ENCODE measurements at regions not wholly inside any gene's neighbourhood (a gene's known extent, or its start where the extent isn't known, plus 50 kb on each side); places are given as distances from the start of the nearest gene placed in this dataset.

- BruUV-seq (replicated peaks): no TSS peak
- Mint-ChIP-seq H3K9me3 (ENCODE audit: unreplicated experiment) (no peaks in the 10 kb centered on the region), H3K4me3 (ENCODE audit: unreplicated experiment) (no peak overlapping the region), H3K4me1 (ENCODE audit: insufficient read depth, unreplicated experiment) (no peaks in the 10 kb centered on the region), H3K27ac (ENCODE audit: low read depth, unreplicated experiment) (no peak overlapping the region), H3K27me3 (ENCODE audit: insufficient read depth, unreplicated experiment) (peaks cover 21% of the 10 kb centered on the region), H3K36me3 (ENCODE audit: insufficient read depth, unreplicated experiment) (no peaks in the 10 kb centered on the region)
- intact Hi-C loops (cut with micrococcal nuclease): no loop called here
- CTCF ChIA-PET: interaction anchor here (0.8 to 1.5 kb wide), 2 partner anchors 40 to 95 kb away, joined by 3 to 4 read pairs; no protein-coding TSS in a partner anchor
- TF ChIP-seq CTCF (IDR thresholded peaks at IDR 0.05; ENCODE audit: unreplicated experiment): no peak
- POLR2A ChIA-PET: no interaction called here
- DNase-seq (ENCODE audit: unreplicated experiment): no peak
Measured at GRCh38 chr18:41706301-41706700, 248.7 kb upstream of the PIK3C3 start.

- no peaks in the 10 kb centered on the region for H3K9me3 Mint-ChIP-seq (ENCODE audit: unreplicated experiment)
- H3K27ac Mint-ChIP-seq (ENCODE audit: low read depth, unreplicated experiment): no peak overlapping the region
- no peak for DNase-seq (ENCODE audit: unreplicated experiment)
- no peak overlapping the region for H3K4me3 Mint-ChIP-seq (ENCODE audit: unreplicated experiment)
- no TSS peak for BruUV-seq (replicated peaks)
- peaks cover 19% of the 10 kb centered on the region for H3K27me3 Mint-ChIP-seq (ENCODE audit: insufficient read depth, unreplicated experiment)
- no peaks in the 10 kb centered on the region for H3K4me1 Mint-ChIP-seq (ENCODE audit: insufficient read depth, unreplicated experiment)
- CTCF ChIA-PET: interaction anchor here (0.6 to 1.2 kb wide), 2 partner anchors 40 to 97 kb away, joined by 3 to 4 read pairs; no protein-coding TSS in a partner anchor
- intact Hi-C loops (cut with micrococcal nuclease): no loop called here
- H3K36me3 Mint-ChIP-seq (ENCODE audit: insufficient read depth, unreplicated experiment): no peaks in the 10 kb centered on the region
- POLR2A ChIA-PET: no interaction called here
- TF ChIP-seq CTCF (IDR thresholded peaks at IDR 0.05; ENCODE audit: unreplicated experiment): no peak
Measured at GRCh38 chr18:41703744-41704530, 251.1 kb upstream of the PIK3C3 start.

GRCh38 chr18:41700416-41700815, 254.6 kb upstream of the PIK3C3 start:
- no peaks in the 10 kb centered on the region for H3K9me3 Mint-ChIP-seq (ENCODE audit: unreplicated experiment)
- no TSS peak for BruUV-seq (replicated peaks)
- no peaks in the 10 kb centered on the region for H3K36me3 Mint-ChIP-seq (ENCODE audit: insufficient read depth, unreplicated experiment)
- no peak for DNase-seq (ENCODE audit: unreplicated experiment)
- H3K27ac Mint-ChIP-seq (ENCODE audit: low read depth, unreplicated experiment): no peak overlapping the region
- TF ChIP-seq CTCF (IDR thresholded peaks at IDR 0.05; ENCODE audit: unreplicated experiment): no peak
- CTCF ChIA-PET: no interaction called here
- intact Hi-C loops (cut with micrococcal nuclease): no loop called here
- POLR2A ChIA-PET: no interaction called here
- peaks cover 9% of the 10 kb centered on the region for H3K27me3 Mint-ChIP-seq (ENCODE audit: insufficient read depth, unreplicated experiment)
- no peak overlapping the region for H3K4me3 Mint-ChIP-seq (ENCODE audit: unreplicated experiment)
- no peaks in the 10 kb centered on the region for H3K4me1 Mint-ChIP-seq (ENCODE audit: insufficient read depth, unreplicated experiment)

GRCh38 chr18:41695441-41695840, 259.6 kb upstream of the PIK3C3 start:
- peak; percentile 17 for DNase-seq (ENCODE audit: unreplicated experiment)
- H3K9me3 Mint-ChIP-seq (ENCODE audit: unreplicated experiment): no peaks in the 10 kb centered on the region
- ChIA-PET POLR2A (no interaction called here), CTCF (no interaction called here)
- H3K27ac Mint-ChIP-seq (ENCODE audit: low read depth, unreplicated experiment): no peak overlapping the region
- peak overlapping the region; percentile 13 for H3K4me3 Mint-ChIP-seq (ENCODE audit: unreplicated experiment)
- peaks cover 46% of the 10 kb centered on the region for H3K27me3 Mint-ChIP-seq (ENCODE audit: insufficient read depth, unreplicated experiment)
- H3K36me3 Mint-ChIP-seq (ENCODE audit: insufficient read depth, unreplicated experiment): no peaks in the 10 kb centered on the region
- no peak for TF ChIP-seq CTCF (IDR thresholded peaks at IDR 0.05; ENCODE audit: unreplicated experiment)
- intact Hi-C loops (cut with micrococcal nuclease): no loop called here
- peaks cover 6% of the 10 kb centered on the region for H3K4me1 Mint-ChIP-seq (ENCODE audit: insufficient read depth, unreplicated experiment)
- BruUV-seq (replicated peaks): no TSS peak

Data from MCF 10A (cell line).